DMS79 (cell line): ENCODE measurements at regions not wholly inside any gene's neighbourhood (a gene's known extent, or its start where the extent isn't known, plus 50 kb on each side); places are given as distances from the start of the nearest gene placed in this dataset.

ENCODE experiments used
- DNase-seq: peaks from one replicate; lab custom pipeline; 2025; lab: John Stamatoyannopoulos, UW

DNA sequence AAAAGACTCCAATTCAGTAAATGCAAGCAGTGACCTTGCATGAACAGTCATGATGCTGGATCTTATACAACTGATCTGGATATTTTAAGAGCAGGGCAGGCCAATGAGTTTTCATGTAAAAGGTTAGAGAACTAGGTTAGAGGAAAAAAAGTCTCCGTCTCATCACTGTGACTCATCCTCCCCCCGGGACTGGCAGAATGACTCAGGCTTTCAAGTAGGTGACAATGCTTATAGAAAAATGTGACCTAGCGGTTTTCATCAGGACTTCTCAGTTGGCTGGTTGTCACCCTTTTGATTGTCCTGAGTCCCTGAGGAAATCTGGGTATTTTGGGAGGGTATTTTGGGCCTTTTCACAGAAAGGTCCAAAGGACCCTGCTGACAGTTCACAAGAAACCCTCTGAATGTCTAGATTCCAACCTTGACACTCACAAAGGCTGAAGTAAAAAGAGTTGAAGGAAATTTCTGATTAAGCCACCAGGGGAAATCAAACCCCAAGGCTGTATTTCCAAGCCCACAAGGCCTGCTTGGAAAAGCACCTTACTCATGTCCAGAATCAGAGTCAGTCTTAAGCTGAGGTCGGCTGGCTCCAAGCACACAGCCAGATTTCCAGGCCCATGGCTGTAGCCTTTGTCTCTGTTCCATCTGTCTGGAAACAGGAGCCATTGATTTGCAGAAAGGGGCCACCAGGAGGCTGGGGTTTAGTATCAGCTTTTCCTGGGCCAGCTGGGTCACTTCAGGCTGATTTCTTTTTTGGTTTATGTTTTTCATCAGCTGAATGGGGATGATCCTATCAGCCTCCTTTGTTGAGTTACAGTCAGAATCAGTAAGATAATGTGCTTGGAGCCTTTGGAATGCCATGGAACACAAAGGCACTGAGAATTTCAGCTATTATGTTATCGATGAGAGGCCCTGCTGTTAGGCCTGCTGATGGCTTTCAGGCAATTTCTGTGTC is 226.4 kb upstream of the HABP2 start:
- DNase-seq, result no peak

DNA sequence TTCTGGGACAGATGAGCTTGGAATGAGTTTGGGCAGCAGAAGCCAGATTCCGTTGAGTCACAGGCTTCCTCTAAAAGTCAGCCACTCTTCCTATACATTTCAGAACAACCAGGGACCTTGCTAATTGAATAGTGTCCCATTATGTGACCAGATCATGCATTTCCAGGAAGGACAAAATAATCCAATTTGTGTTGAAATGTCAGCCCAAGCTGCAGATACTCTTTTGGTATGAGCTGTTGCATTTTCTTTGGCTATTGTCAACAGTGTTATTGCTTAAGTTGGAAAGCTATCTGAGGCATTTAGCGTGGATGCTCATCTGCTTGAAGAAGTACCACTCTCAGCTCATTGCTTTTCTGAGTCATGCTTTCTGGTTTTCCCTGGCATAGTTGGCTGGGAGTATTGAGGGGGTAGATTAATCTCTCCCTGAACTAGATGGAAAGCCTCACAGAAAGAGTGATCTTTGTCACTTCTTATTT is 223.7 kb upstream of the HABP2 start:
- no peak for DNase-seq

- no peak for DNase-seq
These were observed 220.9 kb upstream of the HABP2 start for GRCh38 chr10:113331961-113332360.

DNA sequence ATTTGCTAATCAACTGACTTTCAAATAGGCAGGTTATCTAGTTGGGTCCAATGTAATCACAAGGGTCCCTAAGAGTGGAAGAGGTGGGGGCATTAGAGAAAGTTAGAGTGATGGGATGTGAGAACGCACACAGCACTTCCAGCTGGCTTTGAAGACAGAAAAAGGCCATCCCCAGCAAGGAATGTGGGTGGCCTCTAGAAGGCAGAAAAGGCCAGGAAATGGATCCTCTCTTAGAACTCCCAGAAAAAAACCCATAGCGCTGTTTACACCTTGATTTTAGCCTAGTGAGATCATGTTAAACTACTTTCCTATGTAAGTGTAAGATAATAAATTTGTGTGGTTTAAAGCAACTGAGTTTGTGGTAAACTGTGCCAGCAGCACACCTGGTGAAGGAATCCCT is 219.5 kb upstream of the HABP2 start:
- DNase-seq, result no peak

DNA sequence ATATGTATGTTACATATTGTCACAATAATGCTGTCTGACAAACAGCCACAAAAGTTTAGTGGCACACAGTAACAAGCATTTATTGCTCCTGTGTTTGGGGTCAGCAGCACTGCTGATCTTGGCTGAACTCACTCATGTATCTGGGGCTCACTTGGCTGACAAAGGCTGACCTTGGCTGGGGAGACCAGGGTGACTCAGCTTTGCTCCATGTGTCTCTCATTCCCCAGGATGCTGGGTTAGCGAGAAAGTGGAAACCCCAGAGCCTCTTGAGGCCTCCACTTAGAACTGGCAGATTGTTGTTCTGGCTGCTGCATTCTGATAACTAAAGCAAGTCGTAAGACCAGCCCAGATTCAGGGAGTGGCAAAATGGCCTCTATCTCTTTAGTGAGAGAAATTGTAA is 217.3 kb upstream of the HABP2 start:
- no peak for DNase-seq

DNA sequence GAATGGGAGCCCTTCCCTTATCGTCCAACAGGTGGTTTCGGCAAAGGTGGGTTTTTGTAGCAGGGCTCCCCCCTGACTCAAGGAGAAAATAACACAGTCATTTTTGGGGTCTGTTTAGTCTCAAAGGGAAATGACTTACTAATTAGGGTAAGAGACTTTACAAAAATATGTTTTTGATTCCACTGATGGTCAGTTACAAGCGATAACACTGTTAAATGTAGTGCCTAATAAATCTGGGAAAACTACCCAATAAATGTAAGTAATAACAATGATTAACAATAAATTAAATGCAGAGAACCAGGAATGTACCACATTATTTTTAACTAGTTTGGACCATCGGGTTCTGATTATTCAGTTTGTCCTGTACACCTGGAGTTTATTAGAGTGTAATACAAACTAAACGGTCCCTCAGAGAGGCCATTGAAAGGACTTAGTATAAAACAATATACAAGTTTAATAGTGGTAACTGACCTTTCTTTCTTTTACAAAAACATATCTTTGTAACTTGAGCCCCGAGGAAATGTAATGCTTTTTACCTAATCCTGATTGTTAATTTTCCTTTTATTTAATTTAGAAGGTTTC is 216.2 kb upstream of the HABP2 start:
- DNase-seq, result no peak

DNA sequence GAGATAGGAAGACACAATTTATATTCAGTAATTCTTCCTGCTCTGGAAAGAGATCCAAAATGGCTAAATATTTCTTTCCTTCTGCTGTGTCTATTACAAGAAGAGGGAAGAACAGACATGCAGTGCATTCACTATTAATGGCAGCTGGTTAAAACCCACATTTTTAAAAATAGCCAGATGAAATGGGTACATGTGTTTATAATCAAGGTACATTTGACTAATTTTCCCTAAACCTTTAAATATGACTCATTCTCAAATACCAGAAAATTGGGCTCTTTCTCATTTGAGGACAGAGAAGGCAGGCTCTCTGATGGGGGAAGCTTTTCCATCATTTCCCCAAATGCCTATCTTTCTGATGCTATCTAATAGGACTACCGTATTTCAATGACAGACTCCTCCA is 215.7 kb upstream of the HABP2 start:
- no peak for DNase-seq

DNA sequence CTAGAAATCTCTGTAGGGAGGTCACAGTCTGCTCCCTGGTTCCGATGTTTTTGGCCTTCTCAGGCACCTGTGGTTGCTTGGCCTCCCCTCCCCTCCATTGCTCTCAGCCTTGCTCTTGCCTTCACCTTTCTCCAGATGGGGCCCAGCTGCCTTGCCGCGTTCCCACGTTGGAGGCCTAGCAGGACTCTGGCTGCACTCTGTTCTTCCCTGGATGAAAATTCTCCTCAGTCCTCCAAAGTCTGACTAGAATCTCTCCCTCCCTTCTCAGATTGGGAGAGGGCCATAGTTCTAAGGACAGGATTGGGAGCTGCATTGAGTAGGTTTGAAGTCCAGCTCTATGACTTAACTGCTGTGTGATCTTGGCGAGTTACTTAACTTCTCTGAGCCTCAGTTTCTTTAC is 213.7 kb upstream of the HABP2 start:
- DNase-seq, result no peak

GRCh38 chr10:113340282-113340681 is 212.6 kb upstream of the HABP2 start:
- DNase-seq, result no peak

- DNase-seq, result no peak
These were observed 211.7 kb upstream of the HABP2 start for GRCh38 chr10:113341138-113341537.

DNA sequence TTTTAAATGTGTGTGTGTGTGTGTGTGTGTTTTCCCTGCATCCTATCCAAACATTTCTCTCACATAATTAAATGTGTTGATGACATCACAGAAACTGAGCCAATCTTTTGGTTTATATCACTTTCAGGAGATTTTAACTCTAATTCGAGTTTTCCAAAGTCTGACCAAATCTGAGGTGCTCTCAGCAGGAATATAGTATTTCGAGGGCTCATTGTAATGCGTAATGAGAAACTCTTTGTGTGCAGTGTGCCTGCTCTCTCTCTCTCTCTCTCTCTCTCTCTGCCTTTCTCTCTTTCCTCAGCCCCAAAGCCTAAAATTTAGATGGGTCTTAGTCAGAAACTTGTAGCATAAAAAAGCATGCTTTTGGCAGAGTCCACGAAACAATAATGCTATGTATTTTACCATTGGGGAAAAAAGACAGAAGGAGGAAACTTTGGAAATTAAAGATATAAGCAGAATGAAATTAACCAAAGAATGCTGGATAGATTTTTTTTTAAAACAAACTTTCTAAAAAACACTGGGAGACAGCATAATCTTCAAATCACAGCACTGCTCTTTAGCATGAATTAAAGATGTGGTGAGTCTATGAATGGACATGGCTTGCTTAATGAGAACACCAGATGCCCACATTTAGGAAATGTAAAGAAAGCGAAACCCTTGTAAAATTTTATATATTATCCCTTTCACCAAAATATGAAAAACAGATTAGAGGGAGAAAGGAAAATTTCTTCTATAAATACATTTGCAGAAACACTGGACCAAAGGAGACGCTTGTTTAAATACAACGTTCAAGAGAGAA is 206.8 kb upstream of the HABP2 start:
- no peak for DNase-seq

- DNase-seq, result no peak
These were observed 205.3 kb upstream of the HABP2 start for GRCh38 chr10:113347508-113347907.

DNA sequence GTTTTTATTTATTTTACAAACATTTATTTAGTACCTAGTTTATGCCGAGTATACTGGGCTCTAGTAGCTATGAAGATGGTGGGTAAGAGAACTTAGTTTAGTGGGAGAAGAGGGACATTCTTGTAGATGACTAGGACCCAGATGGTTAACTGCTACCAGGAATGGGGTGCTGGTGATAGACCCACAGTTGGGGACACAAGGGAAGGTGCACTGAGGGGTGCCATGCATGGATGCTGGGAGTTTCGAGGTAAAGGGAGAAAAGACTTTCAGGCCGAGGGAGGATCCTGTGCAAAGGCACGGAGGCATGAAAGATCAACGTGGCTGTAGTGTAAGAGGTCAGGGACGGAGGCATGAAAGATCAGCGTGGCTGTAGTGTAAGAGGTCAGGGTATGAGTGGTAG is 204.2 kb upstream of the HABP2 start:
- DNase-seq, result no peak

DNA sequence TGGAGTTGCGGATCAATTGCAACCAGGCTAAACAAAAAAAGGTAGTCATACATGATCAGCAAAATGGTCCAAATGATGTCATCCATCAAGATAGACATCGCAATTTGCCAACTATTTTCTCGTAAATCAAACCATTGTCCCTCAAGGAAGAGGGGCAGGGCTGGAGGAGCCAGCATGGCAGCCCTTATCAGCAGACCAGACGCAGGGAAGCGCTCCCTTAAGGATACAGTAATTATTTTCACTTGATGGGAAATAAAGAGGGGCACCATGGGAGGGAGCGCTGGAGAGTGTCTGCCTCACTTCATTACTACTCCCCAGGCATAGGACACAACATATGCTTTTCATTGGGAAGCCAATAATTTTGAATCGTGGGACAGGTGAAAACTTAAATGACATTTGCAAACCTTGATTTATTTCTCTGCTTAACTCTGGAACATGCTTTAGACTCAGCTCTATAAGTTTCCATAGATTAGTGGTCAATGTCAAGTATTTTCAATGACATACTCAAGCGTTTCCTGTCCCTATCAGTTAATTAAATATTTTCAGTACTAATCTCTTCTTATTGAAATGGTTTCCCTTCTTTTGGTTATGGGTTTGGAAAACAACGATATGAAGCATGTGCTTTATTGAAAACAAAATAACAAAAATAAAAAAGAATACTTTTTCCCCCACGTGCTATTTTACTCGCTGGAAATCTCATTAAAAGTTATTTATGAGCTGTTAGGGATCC is 202.4 kb upstream of the HABP2 start:
- no peak for DNase-seq

DNA sequence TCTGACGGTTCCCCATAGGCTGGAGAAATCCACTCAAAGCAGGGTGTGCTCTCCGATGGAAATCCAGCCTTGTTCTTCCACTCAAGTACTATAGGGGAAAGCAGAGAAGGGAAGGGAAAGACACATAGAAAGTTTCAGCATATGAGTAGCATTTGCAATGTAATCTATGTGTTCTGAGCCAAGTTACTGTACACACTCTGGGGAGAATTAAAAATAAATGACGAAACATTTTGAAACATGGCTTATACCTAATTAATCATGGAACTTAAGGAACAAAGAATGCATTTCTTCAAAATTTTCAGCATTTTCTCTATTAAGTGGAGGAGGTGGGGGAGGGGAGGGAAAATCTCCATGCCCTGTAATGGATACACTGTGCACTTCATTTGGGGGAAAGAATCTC is 198.1 kb upstream of the HABP2 start:
- no peak for DNase-seq

- no peak for DNase-seq
These were observed 195.8 kb upstream of the HABP2 start for GRCh38 chr10:113356794-113357680.

DNA sequence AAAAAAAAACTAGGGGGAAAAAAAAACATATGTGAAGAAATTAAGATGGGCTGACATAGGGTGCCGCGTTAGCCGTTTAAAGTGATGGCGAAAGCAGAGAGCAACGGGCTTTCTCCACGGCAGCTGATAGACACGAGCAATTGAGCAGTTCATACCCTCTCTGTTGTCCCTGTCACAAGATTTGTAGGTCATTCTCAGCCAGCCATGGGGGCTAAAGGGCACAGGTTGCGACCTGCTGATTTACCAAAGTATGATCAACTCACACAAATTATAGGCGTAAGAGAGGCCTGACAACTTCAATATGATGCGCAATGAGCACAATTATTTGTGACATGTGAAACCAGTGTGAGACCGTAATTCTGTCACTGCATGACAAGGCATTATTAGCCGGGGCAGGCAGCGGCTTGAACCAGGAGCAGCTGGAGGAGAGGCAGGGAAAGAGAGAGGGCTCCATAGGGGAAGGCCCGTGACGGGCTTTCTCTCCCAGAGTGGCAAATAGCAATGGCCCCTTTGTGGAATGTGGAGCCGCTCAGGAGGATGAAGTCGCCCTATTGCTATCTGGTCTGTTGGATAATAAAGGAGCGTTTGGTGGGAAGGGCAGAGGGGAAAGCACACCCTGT is 195.1 kb upstream of the HABP2 start:
- no peak for DNase-seq

DNA sequence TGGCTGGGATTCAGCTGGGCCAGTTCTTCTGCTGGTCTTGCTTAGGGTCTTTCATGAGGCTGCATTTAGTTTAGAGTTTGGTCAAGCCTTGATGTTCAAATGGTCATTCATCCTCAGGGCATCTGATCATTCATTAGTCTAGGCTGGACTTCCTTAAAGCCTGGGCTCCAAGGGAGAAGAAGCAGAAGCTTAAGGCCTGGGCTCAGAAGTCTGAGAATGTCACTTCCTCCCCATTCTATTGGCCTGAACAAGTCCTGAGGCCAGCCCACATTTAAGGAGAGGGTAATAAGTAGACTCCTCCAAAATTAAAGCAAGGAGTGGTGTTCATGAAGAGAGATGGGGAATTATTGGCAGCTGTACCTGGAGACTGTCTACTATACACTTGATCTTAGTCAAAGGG is 193.2 kb upstream of the HABP2 start:
- no peak for DNase-seq

DNA sequence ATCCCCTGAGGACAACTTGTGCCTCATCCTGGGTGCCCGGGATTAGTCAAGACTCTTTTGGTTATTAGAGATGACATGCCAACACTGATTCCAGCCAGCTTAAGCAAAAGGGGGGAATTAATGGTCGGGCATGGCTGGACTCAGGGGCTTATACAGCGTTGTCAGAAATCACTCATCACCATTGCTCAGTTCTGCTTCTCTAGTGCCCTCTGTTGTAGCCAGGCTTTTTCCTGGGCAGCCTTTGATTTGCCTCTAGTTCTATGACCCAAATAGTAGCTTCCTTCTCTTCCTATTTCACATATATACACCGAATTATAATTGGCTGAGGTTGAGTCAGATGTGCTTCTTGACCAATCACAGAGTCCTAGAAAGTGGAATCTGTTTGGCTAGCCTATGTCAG is 192.0 kb upstream of the HABP2 start:
- no peak for DNase-seq

- no peak for DNase-seq
These were observed 190.2 kb upstream of the HABP2 start for GRCh38 chr10:113362645-113363091.
